IPS-NIHi7 (cell line): ENCODE measurements at regions not wholly inside any gene's neighbourhood (a gene's known extent, or its start where the extent isn't known, plus 50 kb on each side); places are given as distances from the start of the nearest gene placed in this dataset.

ENCODE experiments used
- DNase-seq: peaks from one replicate; pipeline ENCODE4 v3.0.0; 2012; ENCODE audit warnings: mixed read lengths; ENCODE audit errors: extremely low spot score

DNA sequence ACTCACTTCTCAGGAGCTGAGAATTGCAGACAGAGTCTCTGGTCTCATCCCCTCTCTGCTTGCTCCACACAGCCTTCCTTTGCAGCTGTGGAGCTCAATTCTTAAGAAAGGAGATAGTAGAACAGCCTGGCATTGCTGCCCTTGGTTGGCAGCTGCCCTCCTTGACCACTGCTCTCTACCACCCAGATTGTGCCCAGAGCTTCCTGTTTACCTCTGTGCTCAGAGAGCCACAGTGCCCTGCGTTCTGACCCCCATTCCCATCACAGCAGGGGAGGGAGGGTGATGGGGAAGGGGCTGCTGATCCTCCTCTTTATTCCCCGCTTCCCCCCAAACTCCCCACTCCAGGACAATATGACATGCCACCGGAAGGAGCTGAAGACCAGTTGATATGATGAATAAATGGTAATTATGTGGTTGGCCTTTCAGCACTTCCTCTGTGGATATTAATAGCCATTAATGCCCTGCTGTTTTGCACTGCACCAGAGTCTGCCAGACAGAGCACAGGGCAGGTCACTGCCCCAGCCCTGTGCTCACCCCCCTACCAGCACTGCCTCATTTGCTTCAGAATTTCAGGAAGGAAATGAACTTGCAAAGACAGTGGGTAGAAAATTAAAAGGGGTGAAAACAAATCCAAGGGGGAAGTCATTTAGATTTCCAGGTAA, 426.8 kb upstream of the CADM1 start:
- DNase-seq, result no peak

DNA sequence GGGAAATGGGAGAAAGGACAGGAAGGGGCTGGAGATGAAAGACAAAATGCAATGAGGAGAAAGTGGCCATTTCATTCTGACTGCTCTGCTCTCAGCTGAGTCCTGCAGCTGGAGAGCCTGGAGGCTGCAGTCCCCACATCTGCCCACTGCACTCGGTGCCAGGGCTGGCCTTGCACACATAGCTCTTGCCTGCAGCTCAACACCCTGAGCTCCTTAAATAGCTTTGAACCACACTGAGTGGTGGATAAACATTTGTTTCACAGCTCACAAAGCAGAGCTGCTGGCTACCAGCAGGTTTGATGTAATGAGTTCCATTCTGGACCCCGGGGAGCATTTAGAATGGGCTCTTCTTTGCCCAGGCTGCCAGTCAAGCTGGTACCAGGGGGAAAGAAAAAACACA, 426.1 kb upstream of the CADM1 start:
- DNase-seq, result no peak

DNA sequence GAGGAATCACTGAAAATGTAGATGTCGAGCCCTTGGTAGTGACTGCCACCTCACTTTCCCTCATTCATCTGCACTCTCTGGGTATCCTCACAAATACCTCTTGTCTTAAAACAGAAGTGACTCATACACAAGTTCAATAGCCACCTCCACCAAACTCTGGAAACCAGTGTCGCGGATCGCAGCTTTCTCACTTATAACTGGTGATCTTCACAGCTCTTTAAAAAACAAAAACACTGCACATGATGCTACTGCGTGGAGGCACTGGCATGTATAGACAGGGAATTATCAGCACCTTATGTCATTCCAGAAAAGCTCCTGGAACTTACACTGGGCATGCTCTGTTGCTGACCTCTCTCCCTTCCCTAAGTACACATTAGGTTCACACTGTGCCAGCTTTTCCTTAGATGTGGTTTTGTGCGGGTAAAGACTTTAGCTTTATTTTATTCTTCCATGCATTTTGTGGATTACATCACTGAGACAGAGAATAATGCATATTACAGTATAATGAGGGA, 425.5 kb upstream of the CADM1 start:
- DNase-seq, result no peak

DNA sequence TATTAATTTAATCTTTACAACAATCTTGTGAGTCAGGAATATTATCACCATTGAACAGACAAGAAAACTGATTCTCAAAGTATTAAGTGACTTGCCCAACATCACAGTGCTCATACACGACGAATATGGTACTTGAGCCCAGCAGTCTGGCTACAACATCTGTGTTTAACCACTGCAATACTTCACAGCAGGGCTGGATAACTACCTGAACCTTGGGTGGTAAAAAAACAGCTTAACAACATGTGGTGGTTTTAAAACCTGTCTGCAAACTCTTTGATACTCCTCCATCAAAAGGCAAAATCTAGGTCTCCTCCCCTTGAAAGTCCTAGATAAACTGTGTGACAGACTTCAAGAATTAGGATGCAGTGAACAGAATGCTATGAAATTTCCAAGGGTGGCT, 424.6 kb upstream of the CADM1 start:
- no peak for DNase-seq

DNA sequence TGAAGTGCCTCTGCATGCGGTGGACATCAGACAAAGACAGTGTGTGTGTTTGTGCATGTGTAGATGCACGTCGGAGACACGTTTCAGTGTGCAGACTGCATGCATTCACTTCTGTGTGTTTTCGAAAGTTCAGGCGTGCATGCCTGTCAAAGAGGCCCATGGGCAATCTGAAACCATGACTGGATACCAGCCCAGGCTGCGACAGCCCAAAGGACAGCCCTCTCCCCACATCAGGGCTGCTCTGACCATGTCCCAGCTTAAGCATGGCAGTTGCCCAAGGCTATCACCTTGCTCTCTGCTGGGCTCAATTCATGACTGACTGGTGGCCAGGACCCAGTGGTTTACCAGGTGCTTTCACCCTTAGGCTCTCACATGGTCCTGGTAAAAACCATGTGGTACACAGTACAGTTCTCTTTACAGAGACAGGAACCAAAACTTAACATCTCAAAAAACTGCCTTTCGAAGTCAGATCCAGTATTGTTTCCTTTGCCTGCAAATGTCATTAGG, 423.7 kb upstream of the CADM1 start:
- DNase-seq, result no peak

DNA sequence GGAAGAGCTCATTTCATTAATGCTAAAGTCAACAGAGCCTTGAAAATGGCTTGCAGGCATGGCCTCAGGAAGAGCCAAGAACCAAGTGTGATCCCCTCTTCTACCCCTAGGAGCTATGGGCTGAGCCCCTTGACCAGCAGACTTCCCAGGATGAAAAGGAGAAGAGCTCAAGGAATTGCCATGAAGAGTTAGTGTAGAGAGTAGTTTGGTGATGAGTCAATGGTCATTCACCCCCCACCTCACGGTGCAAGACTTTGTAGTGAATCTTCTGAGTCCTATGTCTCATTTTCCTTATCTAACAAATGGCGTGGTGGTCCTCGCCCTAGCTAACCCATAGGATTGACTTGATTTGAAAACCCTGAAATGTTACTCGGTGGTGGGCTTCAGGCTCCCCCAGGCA, 422.4 kb upstream of the CADM1 start:
- DNase-seq, result no peak

DNA sequence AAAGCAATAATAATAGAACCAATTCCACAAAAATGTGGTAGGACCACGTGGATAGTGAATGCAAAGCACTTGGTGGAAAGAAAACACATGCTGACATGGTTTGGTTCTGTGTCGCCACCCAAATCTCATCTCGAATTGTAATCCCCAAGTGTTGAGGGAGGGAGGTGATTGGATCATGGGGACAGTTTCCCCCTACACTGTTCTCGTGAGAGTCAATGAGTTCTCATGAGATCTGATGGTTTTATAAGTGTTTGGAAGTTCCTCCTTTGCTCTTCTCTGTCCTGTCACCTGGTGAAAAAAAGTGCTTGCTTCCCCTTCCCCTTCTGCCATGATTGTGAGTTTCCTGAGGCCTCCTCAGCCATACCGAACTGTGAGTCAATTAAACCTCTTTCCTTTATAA, 421.9 kb upstream of the CADM1 start:
- DNase-seq, result no peak

DNA sequence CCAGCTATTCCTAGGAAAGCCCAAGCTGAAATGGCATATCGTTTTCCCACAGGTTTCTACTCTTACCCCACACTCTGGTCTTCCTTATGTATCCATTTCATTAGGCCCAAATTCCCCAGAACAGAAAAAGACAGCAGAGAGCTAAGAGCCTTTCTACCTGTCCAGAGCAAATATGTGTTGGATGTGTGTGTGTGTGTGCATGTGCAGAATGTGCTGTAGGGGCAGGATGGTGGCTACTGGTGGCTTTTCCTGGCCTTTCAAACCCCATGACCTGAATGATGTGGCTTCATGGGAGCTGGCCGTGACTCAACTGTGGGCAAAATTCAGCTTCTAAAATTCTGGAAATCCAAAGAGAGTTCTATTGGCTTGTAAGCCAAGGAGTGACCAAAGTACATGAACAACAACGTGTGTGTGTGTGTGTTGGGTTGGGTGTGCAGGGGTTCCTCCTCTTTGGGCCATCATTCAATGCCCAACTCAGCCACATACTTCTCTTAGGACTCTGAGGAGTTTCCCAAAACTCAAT, 421.4 kb upstream of the CADM1 start:
- no peak for DNase-seq

DNA sequence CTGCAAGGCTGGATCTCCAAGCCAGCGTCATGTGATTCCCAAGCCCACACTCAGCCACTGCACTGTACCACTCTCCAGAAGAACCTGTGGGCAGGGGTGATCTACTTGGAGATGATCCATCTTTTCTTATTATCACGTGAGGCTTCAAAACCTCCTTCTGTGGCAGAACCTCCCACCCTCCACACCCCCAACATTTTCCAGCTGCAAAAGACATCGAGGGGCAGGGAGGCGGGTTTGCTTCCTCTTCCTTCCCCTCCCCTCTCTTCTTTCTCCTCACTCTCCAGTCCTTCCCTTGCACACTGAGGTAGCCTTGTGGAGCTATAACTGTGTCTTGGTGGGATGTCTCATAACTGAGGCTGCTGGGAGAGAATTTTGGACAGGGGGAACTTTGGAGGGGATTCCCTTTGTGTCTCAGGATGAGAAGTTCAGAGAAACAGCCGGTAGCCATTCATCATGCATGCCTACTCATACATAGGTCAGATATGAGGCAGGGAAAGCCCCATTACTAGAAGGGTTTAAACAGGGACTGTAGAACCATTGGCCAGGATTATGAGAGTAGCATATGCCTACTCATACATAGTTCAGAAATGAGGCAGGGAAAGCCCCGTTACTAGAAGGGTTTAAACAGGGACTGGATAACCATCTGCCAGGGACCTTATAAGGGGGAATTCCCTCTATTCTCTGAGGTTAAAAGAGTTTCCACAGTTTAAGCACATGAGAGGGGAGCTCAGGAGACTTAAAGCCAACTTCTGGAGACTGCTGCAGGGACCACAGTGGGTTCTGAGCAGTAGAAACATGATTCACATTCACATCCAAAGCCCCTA, 420.7 kb upstream of the CADM1 start:
- DNase-seq, result no peak

DNA sequence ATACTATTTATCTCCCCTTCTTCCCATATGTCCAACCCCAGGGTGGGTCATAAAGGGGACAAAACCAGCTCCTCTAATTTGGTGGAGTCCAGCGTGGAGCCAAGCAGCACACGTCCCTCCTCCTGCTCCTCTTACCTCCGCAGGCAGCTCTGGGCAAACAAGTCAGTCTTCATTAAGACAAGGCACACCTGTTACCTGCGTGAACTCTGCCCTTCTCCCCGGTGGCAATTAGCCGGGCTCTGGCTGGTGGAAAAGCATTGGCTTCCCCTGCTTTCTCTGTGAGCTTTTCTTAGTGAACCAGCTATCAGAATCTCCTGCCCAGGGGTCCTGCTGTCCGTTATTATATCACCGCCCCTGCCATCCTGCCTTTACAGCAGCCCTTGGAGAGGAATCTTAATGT, 418.7 kb upstream of the CADM1 start:
- no peak for DNase-seq

DNA sequence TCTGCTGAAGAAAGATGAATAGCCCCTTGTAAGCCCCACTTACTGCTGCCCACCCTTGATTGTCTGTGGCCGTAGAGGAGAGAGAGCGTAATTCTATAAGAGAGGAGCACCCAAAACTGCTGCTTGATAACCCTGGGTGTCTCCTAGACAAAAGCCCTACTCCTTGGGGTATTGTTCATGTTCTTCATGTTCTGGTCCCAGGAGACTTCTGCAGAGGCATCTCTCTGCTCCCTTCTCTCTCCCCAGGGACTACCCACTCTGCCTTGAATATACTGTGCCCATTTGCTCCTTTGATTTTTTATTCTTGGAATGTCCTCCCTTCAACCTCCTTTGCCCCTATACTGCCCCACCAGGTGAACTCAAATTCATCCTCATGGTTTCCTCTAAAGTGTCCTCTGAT, 417.8 kb upstream of the CADM1 start:
- no peak for DNase-seq

DNA sequence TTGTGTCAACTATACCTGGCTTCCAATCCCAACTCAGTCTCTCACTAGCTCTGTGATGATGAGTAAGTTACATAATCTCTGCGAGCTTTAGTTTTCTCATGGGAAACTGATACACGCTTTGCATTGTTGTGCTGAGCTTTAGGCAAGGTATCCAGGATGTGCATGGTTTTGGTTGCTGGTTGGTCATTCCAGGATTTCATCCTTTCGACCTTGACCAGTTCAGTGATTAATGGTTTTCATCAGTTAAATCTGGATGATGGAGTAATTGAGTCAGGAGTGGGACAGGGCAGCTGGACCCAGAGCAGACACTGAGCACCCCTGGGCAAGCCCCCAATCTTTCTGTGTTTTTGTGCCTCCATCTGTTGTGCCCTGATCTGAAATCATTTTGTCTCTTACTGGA, 417.3 kb upstream of the CADM1 start:
- DNase-seq, result no peak

DNA sequence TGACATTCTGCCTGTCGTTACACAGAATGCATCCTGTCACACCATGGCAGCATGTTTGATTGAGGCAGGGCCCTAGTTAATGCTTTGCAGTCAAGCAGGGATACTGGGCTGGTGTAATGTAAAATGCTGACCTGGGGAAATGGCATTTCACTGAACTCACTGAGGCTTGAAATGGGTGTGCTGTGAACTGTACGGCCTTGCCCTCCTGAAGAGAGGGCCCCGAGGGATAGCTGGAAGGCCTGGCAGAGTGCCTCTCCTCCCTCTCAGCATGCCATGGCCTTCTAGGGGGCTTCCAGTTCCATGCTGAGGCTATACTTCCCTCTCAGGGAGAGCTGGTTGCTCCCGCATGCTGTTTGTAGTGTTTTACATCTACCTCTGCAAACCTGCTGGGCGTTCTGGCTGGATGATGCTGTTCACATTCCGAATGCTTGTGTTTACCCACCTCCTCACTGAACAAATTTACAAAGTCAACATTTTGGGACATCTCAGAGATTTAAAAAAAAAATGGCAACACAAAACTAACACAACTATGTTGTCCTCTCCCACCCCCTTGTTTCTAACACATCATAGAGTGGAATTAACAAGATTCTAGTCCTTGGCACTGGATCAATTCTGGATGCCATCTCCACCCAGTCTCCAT, 416.7 kb upstream of the CADM1 start:
- no peak for DNase-seq

DNA sequence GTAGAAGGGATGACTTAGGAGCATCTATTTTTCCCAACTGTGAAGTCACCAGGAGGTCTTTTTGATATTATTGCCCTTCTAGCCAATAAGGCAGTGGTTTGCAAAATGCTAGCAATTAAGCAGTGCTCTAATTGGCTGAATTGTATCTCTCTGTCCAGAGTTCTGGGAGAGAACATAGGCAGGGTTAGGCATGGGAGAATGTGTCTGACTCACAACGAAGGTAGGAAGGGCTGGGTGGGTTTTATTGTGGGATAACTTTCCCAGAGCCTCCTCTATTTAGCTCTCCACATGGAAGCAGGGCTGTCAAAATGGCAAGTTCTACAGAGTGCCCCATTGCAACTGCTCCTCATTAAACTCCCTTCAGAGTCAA, 415.9 kb upstream of the CADM1 start:
- no peak for DNase-seq

DNA sequence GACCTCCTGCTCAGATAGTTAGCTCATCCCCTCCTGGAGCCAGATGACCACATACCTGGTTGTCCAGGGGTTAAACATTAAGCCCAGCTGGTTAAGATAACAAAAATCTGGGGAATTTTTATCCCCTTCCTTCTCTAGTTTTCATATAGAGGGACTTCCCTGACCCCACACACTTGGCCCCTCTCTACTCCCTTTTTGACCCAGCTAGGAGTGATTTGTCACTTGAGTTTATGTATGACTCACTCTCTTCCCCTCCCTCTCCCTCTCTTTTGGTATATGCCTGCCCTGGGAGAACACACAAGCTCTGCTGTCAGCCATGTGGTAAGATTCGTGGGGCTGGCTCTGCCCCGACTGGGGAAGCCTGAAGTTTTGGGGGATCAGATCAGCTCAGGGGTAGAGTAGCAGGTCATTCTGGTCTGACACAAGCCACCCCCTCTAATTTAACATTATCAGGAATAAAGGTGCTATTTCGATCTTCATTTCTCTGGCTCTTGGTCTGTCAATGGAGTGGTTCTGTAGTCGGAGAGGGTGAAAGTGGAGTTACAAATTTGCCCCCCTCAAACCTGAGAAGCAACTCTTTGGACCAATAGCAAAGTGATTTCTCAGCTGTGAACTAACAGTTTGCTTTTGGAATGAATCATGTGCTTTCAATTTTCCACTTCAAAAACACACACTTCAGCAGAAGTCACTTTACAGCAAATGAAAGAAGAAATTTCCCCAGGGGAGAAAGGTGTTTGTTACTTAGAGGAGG, 415.3 kb upstream of the CADM1 start:
- peak; percentile 47 for DNase-seq

DNA sequence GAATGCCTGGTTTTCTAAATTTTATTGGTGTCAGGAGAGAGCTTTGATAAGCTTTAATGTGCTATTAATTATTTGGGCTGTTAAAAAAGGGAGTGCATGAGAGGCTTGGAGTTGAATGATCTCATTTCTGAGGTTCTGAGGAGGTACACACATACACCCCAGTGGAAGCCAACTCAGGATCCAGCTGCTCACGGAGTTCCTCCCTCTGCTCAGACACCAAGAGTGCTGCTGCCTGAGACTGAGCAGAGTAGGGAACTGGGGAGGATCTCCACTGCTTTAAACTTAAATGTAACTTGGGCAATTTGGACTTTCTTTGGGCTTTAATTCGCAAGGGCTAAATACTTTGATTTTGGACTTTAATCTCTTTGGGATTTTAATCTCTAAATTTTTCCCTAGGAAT, 414.4 kb upstream of the CADM1 start:
- no peak for DNase-seq

DNA sequence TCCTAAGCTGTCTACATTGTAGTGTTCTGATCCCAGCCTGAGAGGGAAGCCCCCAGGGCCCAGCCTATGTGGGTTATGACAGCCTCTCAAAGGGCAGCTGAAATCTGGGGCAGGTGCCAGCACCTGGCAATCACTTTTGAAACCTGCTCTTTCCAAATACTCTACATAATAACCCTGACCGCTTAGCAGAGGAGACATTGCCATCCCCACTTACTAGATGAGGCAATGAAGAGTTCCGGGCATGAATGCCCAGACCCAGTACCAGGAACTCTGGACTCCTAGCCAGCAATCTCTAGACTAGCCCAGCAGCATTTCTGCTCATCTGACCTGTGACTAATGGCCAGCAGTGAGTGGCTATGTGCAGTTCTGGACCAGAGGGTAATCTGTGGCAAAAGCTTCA, 412.4 kb upstream of the CADM1 start:
- no peak for DNase-seq

DNA sequence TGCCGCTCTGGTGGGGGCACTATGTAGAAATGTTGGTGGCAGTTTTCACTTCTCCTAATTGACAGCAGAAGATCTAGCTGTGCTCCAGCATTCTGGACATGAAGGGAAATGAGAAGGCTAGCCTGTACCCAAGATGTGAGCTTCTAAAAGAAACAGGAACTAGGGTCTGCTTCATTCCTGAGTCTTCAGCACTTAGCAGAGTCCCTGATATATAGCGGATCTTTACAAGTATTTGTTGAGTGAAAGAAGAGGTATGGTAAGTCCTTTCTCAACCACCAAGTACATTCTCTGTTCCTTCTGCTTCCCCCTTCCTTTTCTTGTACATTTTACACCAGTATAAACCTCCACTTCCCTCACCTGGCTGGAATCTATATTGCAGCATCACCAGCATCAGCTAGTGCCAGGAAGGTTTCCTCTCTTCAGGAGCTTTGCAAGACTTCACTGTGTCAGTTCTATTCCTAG, 408.3 kb upstream of the CADM1 start:
- DNase-seq, result peak; percentile 55

DNA sequence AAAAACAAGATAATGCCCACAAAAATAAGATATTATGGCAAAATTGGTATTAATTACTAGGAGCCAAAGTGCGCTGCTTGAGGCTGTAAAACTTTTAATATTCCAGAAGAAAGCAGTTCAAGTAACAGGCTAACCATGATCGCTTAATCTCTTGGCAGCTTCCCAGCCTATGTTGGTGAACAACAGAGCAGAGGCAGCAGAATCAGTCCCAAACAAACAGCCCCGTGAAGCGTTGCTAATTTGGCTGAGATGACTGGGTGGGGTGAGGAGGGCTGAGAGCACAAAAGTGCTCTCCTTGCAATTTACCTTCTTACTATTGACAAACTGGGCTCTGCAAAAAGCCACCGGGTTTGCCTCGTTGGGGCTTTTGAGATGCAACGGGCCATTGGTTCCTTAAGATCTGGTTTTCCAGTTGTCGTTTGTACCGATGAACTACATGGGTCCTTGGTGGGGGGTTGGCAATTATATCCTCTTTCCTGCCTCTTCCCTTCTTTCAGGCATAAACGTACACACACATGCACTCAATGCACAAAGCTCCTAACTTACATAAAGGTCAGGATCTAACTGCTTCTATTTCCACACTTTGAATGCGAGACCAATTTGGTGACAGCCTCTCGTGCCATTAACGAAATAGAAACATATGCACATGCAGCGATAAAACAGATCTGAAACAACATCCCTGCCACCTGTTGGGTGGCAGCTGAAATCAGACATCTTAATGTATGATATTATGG, 407.6 kb upstream of the CADM1 start:
- DNase-seq, result no peak

DNA sequence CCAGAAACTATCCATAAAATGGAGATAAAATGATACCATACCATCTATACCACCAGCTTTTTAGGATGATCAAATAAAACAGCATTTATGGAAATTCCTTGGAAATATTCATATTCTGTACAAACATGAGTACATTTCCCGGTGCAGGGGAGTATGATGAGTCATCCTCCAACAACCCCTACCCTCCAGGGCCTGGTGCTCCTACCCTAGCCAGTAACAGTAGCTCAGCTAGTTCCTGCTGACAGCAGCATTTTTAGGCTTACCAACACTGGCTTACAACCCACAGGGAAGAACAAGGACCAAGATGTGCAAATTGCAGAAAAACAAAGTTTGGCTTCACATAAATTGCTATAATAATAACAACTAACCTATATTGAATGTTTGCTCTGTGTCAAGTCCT, 406.2 kb upstream of the CADM1 start:
- no peak for DNase-seq

DNA sequence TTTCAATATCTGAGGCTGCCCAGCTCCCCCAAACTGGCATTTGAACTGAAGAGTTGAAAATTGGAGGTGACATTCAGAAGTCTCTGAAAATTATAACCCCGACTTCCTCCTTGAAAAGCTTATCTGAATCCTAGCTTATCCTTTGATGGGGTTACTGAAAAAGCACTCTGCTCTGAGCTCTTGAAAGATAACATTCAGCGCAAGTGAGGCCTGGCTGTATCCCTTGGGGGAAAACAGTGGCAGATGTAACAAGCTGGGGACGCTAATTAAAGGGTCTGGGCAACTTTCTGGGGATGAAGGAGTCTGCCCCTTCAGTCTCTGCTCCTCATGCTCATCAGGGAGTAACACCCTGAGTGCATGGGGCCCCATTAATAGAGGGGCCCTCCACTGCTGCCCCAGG, 402.0 kb upstream of the CADM1 start:
- DNase-seq, result no peak
